Keratinocyte (primary cell): ENCODE measurements at regions not wholly inside any gene's neighbourhood (a gene's known extent, or its start where the extent isn't known, plus 50 kb on each side); places are given as distances from the start of the nearest gene placed in this dataset.

ENCODE experiments used
- DNase-seq: peaks from one replicate; pipeline ENCODE4 v3.0.0-alpha.2; 2011; ENCODE audit warnings: low read depth, missing footprints, low spot score
- FAIRE-seq: peaks from 2 replicates; lab custom pipeline; 2011; peaks lifted over from hg19 to GRCh38; lab: Jason Lieb, UNC
- H2AFZ ChIP-seq: 2 replicates; pipeline ENCODE4 v1.6.0; 2012; ENCODE audit warnings: low read length, control low read depth, inconsistent platforms; ENCODE audit not compliant: control insufficient read depth
- H3K27ac ChIP-seq: 2 replicates; pipeline ENCODE4 v1.5.1; 2011; ENCODE audit warnings: low read length; ENCODE audit not compliant: control insufficient read depth, insufficient read depth
- H3K27me3 ChIP-seq: 3 replicates; pipeline ENCODE4 v1.6.0; 2011; ENCODE audit warnings: low read length; ENCODE audit not compliant: control insufficient read depth, insufficient read depth; ENCODE audit errors: extremely low read depth
- H3K36me3 ChIP-seq, 2 experiments: 2 replicates in 1 of 2; 3 replicates in 1 of 2; pipeline ENCODE4 v1.5.1; 2011; ENCODE audit warnings: low read length in 2 of 2, mild to moderate bottlenecking in 1 of 2; ENCODE audit not compliant: control insufficient read depth in 2 of 2, insufficient read depth in 2 of 2; ENCODE audit errors: extremely low read depth in 1 of 2
- H3K4me1 ChIP-seq: 3 replicates; pipeline ENCODE4 v1.5.1; 2011; ENCODE audit warnings: low read length; ENCODE audit not compliant: control insufficient read depth, insufficient read depth; ENCODE audit errors: extremely low read depth
- H3K4me2 ChIP-seq: 3 replicates; pipeline ENCODE4 v1.6.0; 2011; ENCODE audit warnings: low read depth, low read length; ENCODE audit not compliant: control insufficient read depth, insufficient read depth; ENCODE audit errors: extremely low read depth
- H3K4me3 ChIP-seq, 3 experiments: fragments of 200-600 bp in 1 of 3; sonication (generic) in 1 of 3; 2 replicates in 2 of 3; 3 replicates in 1 of 3; pipeline ENCODE4 v1.5.1; 2011 to 2016; ENCODE audit warnings: low read length in 3 of 3, mild to moderate bottlenecking in 3 of 3, control low read depth in 2 of 3, inconsistent platforms in 1 of 3, low read depth in 1 of 3, mixed read lengths in 1 of 3, mixed run types in 1 of 3, moderate library complexity in 1 of 3; ENCODE audit not compliant: control insufficient read depth in 2 of 3, insufficient read depth in 2 of 3; ENCODE audit errors: extremely low read depth in 1 of 3
- H3K79me2 ChIP-seq: 2 replicates; pipeline ENCODE4 v1.6.0; 2012; ENCODE audit warnings: low read length; ENCODE audit not compliant: control insufficient read depth, insufficient read depth
- H3K9ac ChIP-seq: 3 replicates; pipeline ENCODE4 v1.6.0; 2011; ENCODE audit warnings: low read length; ENCODE audit not compliant: control insufficient read depth, insufficient read depth; ENCODE audit errors: extremely low read depth
- H3K9me1 ChIP-seq: 3 replicates; pipeline ENCODE4 v1.6.0; 2011; ENCODE audit warnings: low read length; ENCODE audit not compliant: control insufficient read depth, insufficient read depth; ENCODE audit errors: extremely low read depth
- H3K9me3 ChIP-seq: 2 replicates; pipeline ENCODE4 v1.5.1; 2012; ENCODE audit warnings: low read depth, low read length; ENCODE audit not compliant: control insufficient read depth
- H4K20me1 ChIP-seq: 3 replicates; pipeline ENCODE4 v1.6.0; 2011; ENCODE audit warnings: low read length; ENCODE audit not compliant: control insufficient read depth, insufficient read depth; ENCODE audit errors: extremely low read depth
- CTCF ChIP-seq, 3 experiments: IDR thresholded peaks in 1 of 3; conservative IDR thresholded peaks in 1 of 3; optimal IDR thresholded peaks in 1 of 3; 2 replicates in 2 of 3; 3 replicates in 1 of 3; pipeline versions ENCODE3 to v1.5.1; 2011; ENCODE audit warnings: low read length in 3 of 3, mild to moderate bottlenecking in 3 of 3, moderate library complexity in 2 of 3, control low read depth in 1 of 3, inconsistent platforms in 1 of 3; ENCODE audit not compliant: insufficient read depth in 2 of 3; ENCODE audit errors: extremely low read depth in 1 of 3
- EZH2 ChIP-seq: IDR thresholded peaks from one replicate; pipeline ENCODE4 v1.6.1; 2012; ENCODE audit warnings: inconsistent platforms, mild to moderate bottlenecking, low read length, moderate library complexity
- dilution Hi-C: fragments of 300-500 bp; cut with MboI; formaldehyde crosslinking; loops from one replicate; pipeline ENCODE4 v1.7.0; 2020; ENCODE audit warnings: low sequenced_read_pairs; ENCODE audit not compliant: extremely low pct_ligation_motif_present

GRCh38 chr6:122302067-122302466 is 97.4 kb upstream of the HSF2 start:
- Histone ChIP-seq H3K9ac (no peak overlapping the region), H3K4me2 (no peak overlapping the region), H3K4me3 (no peak overlapping the region), H3K27ac (no peak overlapping the region), H3K9me3 (no peaks in the 10 kb centered on the region), H3K79me2 (no peaks in the 10 kb centered on the region), H3K27me3 (no peaks in the 10 kb centered on the region), H3K9me1 (no peaks in the 10 kb centered on the region), H2AFZ (no peak overlapping the region), H3K36me3 (no peaks in the 10 kb centered on the region), H3K4me1 (no peaks in the 10 kb centered on the region), H4K20me1 (no peaks in the 10 kb centered on the region)
- DNase-seq (no peak), FAIRE-seq (no peak)
- dilution Hi-C loops: no loop called here
- TF ChIP-seq CTCF (optimal IDR thresholded peaks at IDR 0.05 in 1 of 3, IDR thresholded peaks at IDR 0.05 in 1 of 3, conservative IDR thresholded peaks at IDR 0.05 in 1 of 3; ENCODE audit: extremely low read depth in 1 of 3, insufficient read depth in 2 of 3, low read length in 3 of 3) (no peak), EZH2 (no peak)

- H3K9me3 ChIP-seq: no peaks in the 10 kb centered on the region
- H3K27me3 ChIP-seq: no peaks in the 10 kb centered on the region
- no peak overlapping the region for H3K4me3 ChIP-seq
- dilution Hi-C loops: no loop called here
- DNase-seq (no peak), FAIRE-seq (no peak)
- H3K9me1 ChIP-seq: no peaks in the 10 kb centered on the region
- H3K9ac ChIP-seq: no peak overlapping the region
- no peak overlapping the region for H3K4me2 ChIP-seq
- no peaks in the 10 kb centered on the region for H3K79me2 ChIP-seq
- no peaks in the 10 kb centered on the region for H4K20me1 ChIP-seq
- H2AFZ ChIP-seq: no peak overlapping the region
- no peaks in the 10 kb centered on the region for H3K4me1 ChIP-seq
- TF ChIP-seq CTCF (optimal IDR thresholded peaks at IDR 0.05 in 1 of 3, IDR thresholded peaks at IDR 0.05 in 1 of 3, conservative IDR thresholded peaks at IDR 0.05 in 1 of 3; ENCODE audit: extremely low read depth in 1 of 3, insufficient read depth in 2 of 3, low read length in 3 of 3) (no peak), EZH2 (no peak)
- H3K27ac ChIP-seq: no peak overlapping the region
- H3K36me3 ChIP-seq: no peaks in the 10 kb centered on the region
These were observed 91.9 kb upstream of the HSF2 start for GRCh38 chr6:122307577-122307976.
